Erythroblast (primary cell): ENCODE measurements at regions not wholly inside any gene's neighbourhood (a gene's known extent, or its start where the extent isn't known, plus 50 kb on each side); places are given as distances from the start of the nearest gene placed in this dataset.

ENCODE experiments used
- DNase-seq, 2 experiments: peaks; one replicate each; lab custom pipeline; 2025; lab: John Stamatoyannopoulos, UW
- GATA1 ChIP-seq: IDR thresholded peaks from 2 replicates; pipeline ENCODE4 v1.6.1; 2011; ENCODE audit warnings: low read depth, mild to moderate bottlenecking, control low read depth, low read length, moderate library complexity
- POLR2A ChIP-seq: IDR thresholded peaks from 2 replicates; pipeline ENCODE4 v1.6.1; 2011; ENCODE audit warnings: mild to moderate bottlenecking, low read length

DNA sequence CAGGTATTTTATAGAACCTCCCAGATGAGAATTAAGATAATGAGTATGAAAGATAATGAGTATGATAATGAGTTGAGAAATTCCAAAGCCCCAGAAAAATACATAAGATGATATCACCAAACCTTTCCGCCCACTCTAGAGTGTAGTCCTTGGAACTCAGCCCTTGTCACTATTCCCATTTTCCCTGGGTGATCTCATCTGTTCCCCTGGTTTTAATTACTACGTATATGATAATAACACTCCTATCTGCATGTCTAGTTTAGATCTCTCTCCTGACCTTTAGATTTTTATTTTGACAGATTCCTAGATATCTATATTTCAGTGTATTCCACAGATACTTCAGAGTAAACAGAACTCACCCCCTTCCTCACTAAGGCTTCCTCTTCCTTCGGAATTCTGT is 51.0 kb upstream of the ASIP start:
- TF ChIP-seq POLR2A: no peak
- no peak for DNase-seq

DNA sequence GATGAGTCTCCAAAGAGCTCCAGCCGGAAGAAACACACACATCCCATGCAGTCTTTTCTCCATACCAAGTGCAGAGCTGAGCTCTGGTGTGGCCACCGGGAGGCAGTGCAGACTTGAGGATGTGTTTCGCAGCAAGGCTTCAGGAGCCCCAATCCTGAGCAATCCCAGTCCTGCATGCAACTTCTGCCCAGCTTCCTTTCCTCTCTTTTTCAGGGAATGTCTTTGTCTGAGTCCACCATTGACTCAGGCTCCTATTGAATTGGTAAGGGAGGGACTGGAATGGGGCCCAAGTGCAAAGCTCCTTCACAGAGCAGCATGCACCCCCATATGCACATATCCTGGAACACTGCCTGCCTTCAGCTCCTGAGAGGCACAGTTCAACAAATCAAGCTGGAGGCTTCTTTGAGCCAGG is 50.5 kb upstream of the ASIP start:
- DNase-seq: peak; percentile 49 to 55
- TF ChIP-seq POLR2A (no peak), GATA1 (no peak)
